ENCODE measurements at regions not wholly inside any gene's neighbourhood (a gene's known extent, or its start where the extent isn't known, plus 50 kb on each side); places are given as distances from the start of the nearest gene placed in this dataset.
"Not testable (repeated sequence)": the region's sequence is repeated elsewhere in the genome, so short reads cannot be mapped to it uniquely, and the experiment has no call there.

GRCh38 chr3:27554706-27555105 lies 70.5 kb upstream of the SLC4A7 start:
- DNase-seq = no peak

GRCh38 chr3:27553886-27554540 lies 69.8 kb upstream of the SLC4A7 start:
- DNase-seq = no peak

GRCh38 chr3:27552708-27553107 lies 68.5 kb upstream of the SLC4A7 start:
- not testable (repeated sequence) for DNase-seq

GRCh38 chr3:27551413-27551812 lies 67.2 kb upstream of the SLC4A7 start:
- not testable (repeated sequence) for DNase-seq

- no peak for DNase-seq
Measured at GRCh38 chr3:27545061-27545460, 60.9 kb upstream of the SLC4A7 start.

GRCh38 chr3:27544372-27544865 lies 60.2 kb upstream of the SLC4A7 start:
- DNase-seq = peak; percentile 58

GRCh38 chr3:27542476-27542875 lies 58.3 kb upstream of the SLC4A7 start:
- no peak for DNase-seq

- no peak for DNase-seq
Measured at GRCh38 chr3:27540231-27540630, 56.0 kb upstream of the SLC4A7 start.

GRCh38 chr3:27536491-27536890 lies 52.3 kb upstream of the SLC4A7 start:
- no peak for DNase-seq

GRCh38 chr3:27535809-27536392 lies 51.7 kb upstream of the SLC4A7 start:
- DNase-seq = peak; percentile 33

GRCh38 chr3:27533718-27534573 lies 49.8 kb upstream of the SLC4A7 start:
- DNase-seq = peak; percentile 96

All from dermis blood vessel endothelial cell (primary cell).